GM19043 (cell line): ENCODE measurements at regions not wholly inside any gene's neighbourhood (a gene's known extent, or its start where the extent isn't known, plus 50 kb on each side); places are given as distances from the start of the nearest gene placed in this dataset.

Source experiments
- ATAC-seq: cut with Tn5 transposase; IDR thresholded peaks from one replicate; pipeline ENCODE4 v1.9.1; 2021; ENCODE audit warnings: low read depth; ENCODE audit not compliant: unreplicated experiment

- ATAC-seq: no peak
Measured at GRCh38 chr18:62665188-62665587, 50.2 kb upstream of the PHLPP1 start.
